Prostate gland (tissue), 2 donors: ENCODE measurements at regions not wholly inside any gene's neighbourhood (a gene's known extent, or its start where the extent isn't known, plus 50 kb on each side); places are given as distances from the start of the nearest gene placed in this dataset.
"Not testable (repeated sequence)": the region's sequence is repeated elsewhere in the genome, so short reads cannot be mapped to it uniquely, and the experiment has no call there.

Experiments used
- DNase-seq: peaks from one replicate; pipeline ENCODE4 v3.0.0-alpha.2; 2019; ENCODE audit warnings: low spot score
- H3K27ac ChIP-seq, 2 donors: fragments of 200-600 bp; sonication (generic); 2 replicates each; pipeline ENCODE4 v1.5.1; 2017 to 2019
- H3K27me3 ChIP-seq: fragments of 200-600 bp; sonication (generic); replicated peaks from 2 replicates; pipeline ENCODE4 v1.5.1; 2019; ENCODE audit not compliant: insufficient read depth
- H3K36me3 ChIP-seq, 2 donors: fragments of 200-600 bp; sonication (generic); 1 replicate in 1 of 2; 2 replicates in 1 of 2; pipeline versions ENCODE4 v1.5.1 to v1.8.1; 2017 to 2019
- H3K4me1 ChIP-seq: fragments of 200-600 bp; sonication (generic); replicated peaks from 2 replicates; pipeline ENCODE4 v1.5.1; 2019
- H3K4me3 ChIP-seq, 2 donors: fragments of 200-600 bp; sonication (generic); 2 replicates each; pipeline ENCODE4 v1.5.1; 2017 to 2019
- H3K9me3 ChIP-seq: fragments of 200-600 bp; sonication (generic); 2 replicates; pipeline ENCODE4 v1.5.1; 2017
- POLR2A ChIP-seq: fragments of 450-650 bp; IDR thresholded peaks from one replicate; pipeline ENCODE4 v1.6.1; 2016; ENCODE audit warnings: antibody characterized with exemption, mild to moderate bottlenecking
- POLR2AphosphoS5 ChIP-seq: sonication (generic); formaldehyde crosslinking; IDR thresholded peaks from one replicate; pipeline ENCODE4 v1.6.1; 2017; ENCODE audit warnings: antibody characterized with exemption
- WGBS: methylation state at CpG from one replicate; pipeline ENCODE4 v1.1.5; 2018; 5-methylcytosine and 5-hydroxymethylcytosine counted together
- intact Hi-C: fragments of 100-400 bp; cut with DNase I; formaldehyde crosslinking; loops from one replicate; pipeline ENCODE4 v1.14.2; 2022
- TF ChIP-seq, protein P1 (sequence below), 4 experiments: fragments of 200-600 bp in 2 of 4; fragments of 450-650 bp in 2 of 4; sonication (generic) in 2 of 4; IDR thresholded peaks; 1 replicate in 3 of 4; 2 replicates in 1 of 4; pipeline ENCODE4 v1.5.1; 2016 to 2019; ENCODE audit warnings: antibody characterized with exemption in 4 of 4, mild to moderate bottlenecking in 2 of 4, moderate library complexity in 2 of 4

DNA sequence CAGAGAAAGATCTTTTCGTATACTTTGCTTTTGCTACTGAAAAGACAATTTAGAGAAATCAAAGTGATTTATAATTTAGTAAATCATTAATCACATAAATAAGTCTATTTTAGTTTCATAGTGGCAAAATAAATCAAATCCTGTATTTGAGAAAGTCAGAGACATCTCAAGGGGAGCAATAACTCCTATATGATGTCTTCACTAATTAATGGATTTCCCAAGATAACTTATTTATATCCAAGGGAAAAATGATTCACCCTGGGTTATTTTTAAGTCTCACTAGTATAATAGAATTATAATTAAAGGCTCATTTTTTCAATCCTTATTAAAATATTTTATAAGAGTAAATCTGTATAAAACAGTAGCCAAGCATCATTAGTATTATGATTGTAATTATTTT, 177.8 kb upstream of the GIMD1 start:
- WGBS: 54% methylated on average over 1 of the region's 1 CpG
- no peaks in the 10 kb centered on the region for H3K27me3 ChIP-seq
- H3K36me3 ChIP-seq: no peaks in the 10 kb centered on the region
- H3K4me1 ChIP-seq: no peaks in the 10 kb centered on the region
- H3K27ac ChIP-seq: no peak overlapping the region
- intact Hi-C loops: no loop called here
- no peak overlapping the region for H3K4me3 ChIP-seq
- H3K9me3 ChIP-seq: no peaks in the 10 kb centered on the region
- TF ChIP-seq POLR2A (no peak), POLR2AphosphoS5 (no peak)
- TF ChIP-seq, protein P1, sequence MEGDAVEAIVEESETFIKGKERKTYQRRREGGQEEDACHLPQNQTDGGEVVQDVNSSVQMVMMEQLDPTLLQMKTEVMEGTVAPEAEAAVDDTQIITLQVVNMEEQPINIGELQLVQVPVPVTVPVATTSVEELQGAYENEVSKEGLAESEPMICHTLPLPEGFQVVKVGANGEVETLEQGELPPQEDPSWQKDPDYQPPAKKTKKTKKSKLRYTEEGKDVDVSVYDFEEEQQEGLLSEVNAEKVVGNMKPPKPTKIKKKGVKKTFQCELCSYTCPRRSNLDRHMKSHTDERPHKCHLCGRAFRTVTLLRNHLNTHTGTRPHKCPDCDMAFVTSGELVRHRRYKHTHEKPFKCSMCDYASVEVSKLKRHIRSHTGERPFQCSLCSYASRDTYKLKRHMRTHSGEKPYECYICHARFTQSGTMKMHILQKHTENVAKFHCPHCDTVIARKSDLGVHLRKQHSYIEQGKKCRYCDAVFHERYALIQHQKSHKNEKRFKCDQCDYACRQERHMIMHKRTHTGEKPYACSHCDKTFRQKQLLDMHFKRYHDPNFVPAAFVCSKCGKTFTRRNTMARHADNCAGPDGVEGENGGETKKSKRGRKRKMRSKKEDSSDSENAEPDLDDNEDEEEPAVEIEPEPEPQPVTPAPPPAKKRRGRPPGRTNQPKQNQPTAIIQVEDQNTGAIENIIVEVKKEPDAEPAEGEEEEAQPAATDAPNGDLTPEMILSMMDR (IDR thresholded peaks at IDR 0.05): no peak
- no peak for DNase-seq

DNA sequence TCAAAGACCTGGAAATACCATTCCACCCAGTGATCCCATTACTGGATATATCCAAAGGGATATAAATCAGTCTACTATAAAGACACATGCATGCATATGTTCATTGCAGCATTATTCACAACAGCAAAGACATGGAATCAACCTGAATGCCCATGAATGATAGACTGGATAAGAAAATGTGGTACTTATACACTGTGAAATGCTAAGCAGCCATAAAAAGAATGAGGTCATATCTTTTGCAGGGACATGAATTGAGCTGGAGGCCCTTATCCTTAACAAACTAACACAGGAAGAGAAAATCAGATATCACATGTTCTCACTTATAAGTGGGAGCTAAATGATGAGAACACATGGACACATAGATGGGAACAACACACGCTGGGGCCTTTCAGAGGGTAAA, 174.0 kb upstream of the GIMD1 start:
- 85% methylated on average over 1 of the region's 1 CpG for WGBS
- H3K9me3 ChIP-seq, intact Hi-C loops, H3K36me3 ChIP-seq, H3K27ac ChIP-seq, H3K4me1 ChIP-seq, H3K4me3 ChIP-seq, H3K27me3 ChIP-seq, DNase-seq: not testable (repeated sequence)

DNA sequence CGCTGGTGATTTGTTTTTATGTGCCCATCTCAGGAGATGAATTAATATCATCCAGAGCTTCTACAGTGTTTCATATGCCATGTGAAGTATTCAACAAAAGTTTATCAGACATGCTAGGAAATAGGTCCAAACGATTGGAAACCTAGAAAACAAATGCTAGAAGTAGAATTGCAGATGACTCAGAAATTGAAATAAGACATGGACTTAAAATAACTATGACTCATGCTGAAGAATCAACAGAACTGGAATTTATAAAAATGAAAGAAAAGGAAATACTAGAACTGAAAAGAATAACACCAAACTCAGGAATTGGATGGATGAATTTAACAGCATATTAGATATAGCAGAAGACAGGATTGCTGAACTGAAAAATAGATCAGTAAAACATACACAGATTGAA, 172.7 kb upstream of the GIMD1 start:
- WGBS: 75% methylated on average over 2 of the region's 2 CpGs
- DNase-seq: no peak
- Histone ChIP-seq H3K4me3 (no peak overlapping the region), H3K9me3 (no peaks in the 10 kb centered on the region), H3K36me3 (no peaks in the 10 kb centered on the region), H3K4me1 (no peaks in the 10 kb centered on the region), H3K27me3 (no peaks in the 10 kb centered on the region), H3K27ac (no peak overlapping the region)
- TF ChIP-seq POLR2A (no peak), POLR2AphosphoS5 (no peak)
- TF ChIP-seq, protein P1 (IDR thresholded peaks at IDR 0.05): no peak
- intact Hi-C loops: no loop called here

DNA sequence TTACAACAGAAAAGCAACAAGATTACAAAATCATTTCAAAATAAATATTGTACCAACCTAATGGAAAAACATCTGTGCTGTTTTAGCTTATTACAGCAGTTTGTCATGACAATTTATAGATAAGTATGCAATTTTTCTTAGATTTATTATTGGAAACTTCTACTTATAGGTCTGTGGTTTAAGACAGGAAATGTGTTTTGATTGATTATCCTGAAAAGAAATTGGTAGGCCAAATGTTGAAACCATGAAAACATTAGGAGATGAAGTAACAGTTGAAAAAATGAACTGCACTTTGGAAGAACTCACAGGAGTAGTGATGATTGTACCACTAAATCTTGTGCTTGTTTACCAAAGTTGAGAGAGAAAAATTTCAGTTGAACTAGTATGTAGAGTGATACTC, 162.2 kb upstream of the GIMD1 start:
- H3K4me1 ChIP-seq: no peaks in the 10 kb centered on the region
- intact Hi-C loops: no loop called here
- TF ChIP-seq, protein P1 (IDR thresholded peaks at IDR 0.05): no peak
- no peak for TF ChIP-seq POLR2AphosphoS5
- TF ChIP-seq POLR2A: no peak
- no peak overlapping the region for H3K4me3 ChIP-seq
- no peak for DNase-seq
- no peaks in the 10 kb centered on the region for H3K36me3 ChIP-seq
- no peak overlapping the region for H3K27ac ChIP-seq
- H3K9me3 ChIP-seq: no peaks in the 10 kb centered on the region
- H3K27me3 ChIP-seq: no peaks in the 10 kb centered on the region

DNA sequence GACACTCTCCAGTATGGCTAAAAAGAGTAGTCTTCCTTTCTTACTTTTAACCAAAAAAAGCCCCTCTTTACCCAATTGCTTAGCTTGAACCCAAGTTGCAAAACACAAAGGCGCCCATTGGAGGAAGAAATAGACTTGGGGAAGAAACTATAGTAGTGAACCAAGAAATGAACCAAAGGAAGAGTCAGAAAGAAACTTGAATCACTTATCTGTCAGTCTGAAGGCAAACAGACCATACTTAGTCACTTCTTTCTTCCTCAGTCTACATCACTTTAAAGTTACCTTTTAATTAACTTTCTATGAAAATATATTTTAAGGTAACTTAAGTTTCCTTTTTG, 161.4 kb upstream of the GIMD1 start:
- no peak for DNase-seq
- Histone ChIP-seq H3K4me3 (no peak overlapping the region), H3K4me1 (no peaks in the 10 kb centered on the region), H3K9me3 (no peaks in the 10 kb centered on the region), H3K27me3 (no peaks in the 10 kb centered on the region), H3K36me3 (no peaks in the 10 kb centered on the region), H3K27ac (no peak overlapping the region)
- WGBS: 100% methylated on average over 1 of the region's 1 CpG
- intact Hi-C loops: no loop called here
- TF ChIP-seq, protein P1 (IDR thresholded peaks at IDR 0.05): no peak
- no peak for TF ChIP-seq POLR2AphosphoS5
- no peak for TF ChIP-seq POLR2A
